WI38 (cell line): ENCODE measurements at regions not wholly inside any gene's neighbourhood (a gene's known extent, or its start where the extent isn't known, plus 50 kb on each side); places are given as distances from the start of the nearest gene placed in this dataset.

Experiments used
- H3K4me3 ChIP-seq: 2 replicates; pipeline ENCODE4 v1.5.1; 2011; ENCODE audit warnings: low read depth, mild to moderate bottlenecking, control low read depth, low read length
- TF ChIP-seq, protein P1 (sequence below): IDR thresholded peaks from 2 replicates; pipeline ENCODE4 v1.5.1; 2012; ENCODE audit warnings: low read depth, mild to moderate bottlenecking, control low read depth, low read length

DNA sequence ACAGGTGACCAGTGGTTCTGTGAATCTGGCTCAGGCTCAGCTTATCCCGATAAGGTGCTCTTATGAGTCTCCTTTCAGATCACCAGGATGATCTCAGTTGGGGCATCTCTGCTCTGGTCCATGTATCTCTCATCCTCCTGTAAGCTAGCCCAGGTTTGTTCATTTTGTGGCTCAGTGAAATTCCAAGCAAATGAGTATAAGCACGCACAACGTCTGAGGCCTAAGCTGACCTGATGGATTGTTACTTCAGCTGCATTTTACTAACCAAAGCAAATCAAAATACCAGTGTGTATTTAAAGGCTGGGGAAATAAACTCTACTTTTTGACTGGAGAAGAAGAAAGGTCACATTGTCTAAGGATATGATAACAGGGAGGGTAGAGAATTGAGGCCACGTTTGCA is 551.0 kb upstream of the BTBD3 start:
- TF ChIP-seq, protein P1, sequence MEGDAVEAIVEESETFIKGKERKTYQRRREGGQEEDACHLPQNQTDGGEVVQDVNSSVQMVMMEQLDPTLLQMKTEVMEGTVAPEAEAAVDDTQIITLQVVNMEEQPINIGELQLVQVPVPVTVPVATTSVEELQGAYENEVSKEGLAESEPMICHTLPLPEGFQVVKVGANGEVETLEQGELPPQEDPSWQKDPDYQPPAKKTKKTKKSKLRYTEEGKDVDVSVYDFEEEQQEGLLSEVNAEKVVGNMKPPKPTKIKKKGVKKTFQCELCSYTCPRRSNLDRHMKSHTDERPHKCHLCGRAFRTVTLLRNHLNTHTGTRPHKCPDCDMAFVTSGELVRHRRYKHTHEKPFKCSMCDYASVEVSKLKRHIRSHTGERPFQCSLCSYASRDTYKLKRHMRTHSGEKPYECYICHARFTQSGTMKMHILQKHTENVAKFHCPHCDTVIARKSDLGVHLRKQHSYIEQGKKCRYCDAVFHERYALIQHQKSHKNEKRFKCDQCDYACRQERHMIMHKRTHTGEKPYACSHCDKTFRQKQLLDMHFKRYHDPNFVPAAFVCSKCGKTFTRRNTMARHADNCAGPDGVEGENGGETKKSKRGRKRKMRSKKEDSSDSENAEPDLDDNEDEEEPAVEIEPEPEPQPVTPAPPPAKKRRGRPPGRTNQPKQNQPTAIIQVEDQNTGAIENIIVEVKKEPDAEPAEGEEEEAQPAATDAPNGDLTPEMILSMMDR, result no peak
- no peak overlapping the region for H3K4me3 ChIP-seq

DNA sequence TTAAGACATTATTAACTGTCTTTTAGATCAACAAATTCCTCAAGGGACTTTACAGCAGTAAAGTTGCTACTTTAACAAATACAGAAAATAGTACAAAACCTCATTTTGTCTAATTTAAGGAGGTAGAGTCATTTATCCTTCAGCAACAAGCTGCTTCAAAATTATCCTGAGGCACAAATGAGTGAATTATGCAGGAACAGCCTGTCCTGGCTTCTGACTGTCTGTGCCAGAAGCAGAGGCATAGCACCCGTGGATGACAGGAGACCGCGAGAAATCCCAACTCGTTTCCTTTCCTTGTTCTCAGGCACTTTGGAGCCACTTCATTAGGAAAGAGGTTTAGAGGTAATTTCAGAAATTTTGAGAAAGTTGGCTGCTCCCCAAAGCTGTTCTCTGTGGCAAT is 549.2 kb upstream of the BTBD3 start:
- H3K4me3 ChIP-seq, result no peak overlapping the region

DNA sequence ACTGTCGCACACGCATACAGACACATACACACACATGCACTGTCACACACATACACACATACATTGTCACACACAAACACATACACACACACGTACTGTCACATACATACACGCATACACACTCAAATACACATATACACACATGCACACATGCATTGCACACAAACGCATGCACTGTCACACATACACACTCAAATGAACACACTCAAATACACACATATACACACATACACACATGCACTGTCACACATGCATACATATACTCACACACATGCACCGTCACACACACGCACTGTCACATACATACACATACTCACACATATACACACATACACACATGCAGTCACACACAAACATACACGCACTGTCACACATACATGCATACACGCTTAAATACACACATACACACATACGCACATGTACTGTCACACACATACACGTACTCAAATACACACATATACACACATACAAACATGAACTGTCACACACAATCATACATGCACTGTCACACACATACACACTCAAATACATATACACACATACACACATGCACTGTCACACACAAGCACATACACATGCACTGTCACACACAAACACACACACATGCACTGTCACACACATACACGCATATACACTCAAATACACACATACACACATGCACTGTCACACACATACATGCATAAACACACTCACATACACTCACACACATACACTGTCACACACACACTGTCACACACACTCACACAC is 548.6 kb upstream of the BTBD3 start:
- TF ChIP-seq, protein P1, result no peak
- H3K4me3 ChIP-seq, result no peak overlapping the region

More for the DNA sequence above, 549.2 kb upstream of the BTBD3 start:
- TF ChIP-seq, protein P1, result no peak

DNA sequence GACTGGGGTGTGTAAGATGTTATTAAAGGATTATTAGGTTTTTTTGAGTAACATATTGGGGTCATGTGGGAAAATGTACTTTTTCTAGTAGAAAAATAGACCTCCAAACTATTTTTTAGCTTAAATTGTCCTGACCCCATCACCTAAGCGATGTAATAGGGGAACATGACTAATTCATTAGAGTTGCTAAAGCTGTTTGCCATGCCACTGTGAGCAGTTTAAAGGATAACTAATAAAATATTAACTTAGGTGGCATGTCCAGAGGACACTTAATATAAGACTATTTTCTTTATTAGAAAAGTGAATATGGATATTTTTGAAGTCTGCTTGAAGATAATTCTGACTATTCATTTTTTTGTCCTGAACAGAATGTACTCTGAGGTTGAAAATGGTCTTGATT is 545.9 kb upstream of the BTBD3 start:
- no peak overlapping the region for H3K4me3 ChIP-seq
- TF ChIP-seq, protein P1, result no peak

DNA sequence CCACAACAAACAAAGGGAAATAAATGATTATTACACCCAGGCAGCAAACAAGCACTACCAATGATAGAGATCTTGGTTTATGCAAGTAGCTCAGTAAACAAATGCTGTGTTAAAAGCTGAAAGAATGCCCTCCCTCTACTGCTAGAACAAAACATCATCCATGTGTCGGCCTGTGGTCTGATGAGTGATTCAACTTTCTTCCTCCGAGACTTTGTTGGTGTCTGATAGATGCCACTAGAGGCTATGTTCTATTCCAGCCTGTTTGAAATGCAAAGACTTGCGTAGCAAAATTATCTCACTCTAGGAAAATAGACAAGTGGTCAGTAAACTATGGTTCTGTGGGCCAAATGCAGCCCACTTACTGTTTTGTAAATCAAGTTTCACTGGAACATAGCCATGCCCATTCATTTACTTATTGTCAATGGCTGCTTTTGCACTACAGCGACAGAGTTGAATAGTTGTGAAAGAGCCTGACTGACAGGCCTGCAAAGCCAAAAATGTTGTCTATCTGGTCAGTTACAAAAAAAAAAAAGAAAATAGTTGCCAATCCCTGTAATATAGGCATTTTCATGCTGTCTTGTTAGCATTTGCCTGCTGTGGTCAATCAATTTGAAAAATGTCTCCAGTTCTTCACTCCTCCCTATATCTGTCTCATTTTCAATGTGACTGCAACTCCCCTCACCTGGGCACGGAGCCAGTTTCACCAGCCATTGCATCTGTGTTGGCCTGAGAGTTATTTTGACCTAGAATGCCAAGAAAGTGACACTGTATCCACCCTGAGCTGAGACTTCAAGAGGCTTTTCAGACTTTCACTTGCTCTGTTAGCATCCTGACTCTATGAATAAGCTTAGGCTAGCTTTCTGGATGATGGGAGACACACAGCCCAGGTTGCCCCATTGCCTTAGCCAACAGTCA is 544.6 kb upstream of the BTBD3 start:
- H3K4me3 ChIP-seq, result no peak overlapping the region
- TF ChIP-seq, protein P1, result no peak

DNA sequence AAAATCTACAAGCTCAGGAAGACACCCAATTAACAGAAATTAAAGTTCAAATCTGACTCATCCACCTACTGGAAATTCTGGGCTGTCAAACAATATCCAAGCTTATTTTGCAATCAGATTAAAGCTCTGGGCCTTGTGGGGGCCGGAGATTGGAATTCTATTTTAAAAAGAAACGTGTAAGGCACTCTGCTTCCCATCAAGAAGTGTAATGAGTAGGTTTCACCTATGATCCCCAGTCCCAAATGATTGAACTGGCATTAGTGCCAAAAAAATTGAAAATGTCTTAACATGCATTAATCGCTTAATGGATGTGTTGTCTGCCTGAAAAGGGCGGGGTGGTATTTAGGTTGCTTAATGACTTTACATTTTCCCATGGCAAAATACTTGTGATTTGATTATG is 542.4 kb upstream of the BTBD3 start:
- TF ChIP-seq, protein P1, result no peak
- no peak overlapping the region for H3K4me3 ChIP-seq

DNA sequence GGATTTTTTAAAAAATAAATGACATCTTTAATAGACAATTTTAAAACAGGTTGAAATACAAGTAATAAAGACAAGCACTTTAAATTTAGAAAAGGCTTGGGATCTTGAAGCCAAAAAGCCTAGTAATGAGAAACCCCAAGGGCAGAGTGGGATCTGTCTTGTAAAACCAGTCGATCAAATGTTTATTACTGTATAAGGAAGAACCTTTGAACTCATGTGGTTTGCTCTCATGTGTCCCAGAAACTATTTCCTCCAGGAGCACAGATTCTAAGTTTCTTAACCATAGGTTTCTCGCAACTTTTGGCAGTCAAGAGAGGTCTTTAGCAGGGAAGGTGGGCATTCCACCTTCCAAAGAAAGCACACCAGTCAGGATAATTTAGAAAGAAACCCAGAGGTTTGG is 541.7 kb upstream of the BTBD3 start:
- no peak overlapping the region for H3K4me3 ChIP-seq
- TF ChIP-seq, protein P1, result no peak
